ENCODE measurements at regions not wholly inside any gene's neighbourhood (a gene's known extent, or its start where the extent isn't known, plus 50 kb on each side); places are given as distances from the start of the nearest gene placed in this dataset.
A peak's percentile ranks its signal among the peaks of the same experiment; 100 is the strongest.

GRCh38 chr11:126140201-126140925, 71.1 kb downstream of the RPUSD4 start:
- ATAC-seq (peak in 3 of 4 donors; percentile 13 to 25 (median 14)), DNase-seq (no peak)
- no peaks in the 10 kb centered on the region for H3K36me3 ChIP-seq
- H3K4me3 ChIP-seq, result no peak overlapping the region
- peak overlapping the region in 2 of 12 donors; percentile 30 to 81 for H3K27ac ChIP-seq
- TF ChIP-seq CTCF (IDR thresholded peaks at IDR 0.05) (no peak), POLR2A (IDR thresholded peaks at IDR 0.05) (no peak)
- H3K27me3 ChIP-seq, result peaks cover 0 to 4% (median 0%) of the 10 kb centered on the region in 9 donors
- WGBS, 4 donors, result 48 to 54% (median 51%) methylated on average over 8 to 9 of the region's 9 CpGs
- intact Hi-C loops (cut with DNase I), result no loop called here
- H3K4me1 ChIP-seq, result peaks cover 0 to 56% (median 27%) of the 10 kb centered on the region in 12 donors
- no peaks in the 10 kb centered on the region for H3K9me3 ChIP-seq

- Histone ChIP-seq H3K4me1 (peaks cover 0 to 56% (median 27%) of the 10 kb centered on the region in 12 donors), H3K36me3 (no peaks in the 10 kb centered on the region), H3K27ac (peak overlapping the region in 5 of 12 donors; percentile 29 to 81 (median 48)), H3K27me3 (peaks cover 0 to 4% (median 0%) of the 10 kb centered on the region in 9 donors), H3K9me3 (no peaks in the 10 kb centered on the region), H3K4me3 (peak overlapping the region in 1 of 12 donors; percentile 3)
- intact Hi-C loops (cut with DNase I), result no loop called here
- peak in 3 of 4 donors; percentile 21 to 43 (median 40) for ATAC-seq
- peak in 3 of 5 donors; percentile 30 to 69 (median 47) for DNase-seq
- WGBS, 4 donors, result 40 to 49% (median 46%) methylated on average over 13 of the region's 13 CpGs
- TF ChIP-seq POLR2A (IDR thresholded peaks at IDR 0.05) (no peak), CTCF (IDR thresholded peaks at IDR 0.05) (no peak)
These were observed 72.0 kb downstream of the RPUSD4 start for GRCh38 chr11:126139111-126140091.

GRCh38 chr11:126138636-126139035, 72.8 kb downstream of the RPUSD4 start:
- 57 to 66% (median 65%) methylated on average over 6 to 7 of the region's 7 CpGs for WGBS, 4 donors
- intact Hi-C loops (cut with DNase I), result loop anchor here in 1 of 10 donors (1.0 kb wide), 1 partner anchor 22 kb away; no protein-coding TSS in a partner anchor
- TF ChIP-seq POLR2A (IDR thresholded peaks at IDR 0.05) (no peak), CTCF (IDR thresholded peaks at IDR 0.05) (no peak)
- Histone ChIP-seq H3K9me3 (no peaks in the 10 kb centered on the region), H3K36me3 (no peaks in the 10 kb centered on the region), H3K27me3 (peaks cover 0 to 4% (median 0%) of the 10 kb centered on the region in 9 donors), H3K27ac (peak overlapping the region in 1 of 12 donors; percentile 81), H3K4me3 (no peak overlapping the region), H3K4me1 (peaks cover 0 to 56% (median 27%) of the 10 kb centered on the region in 12 donors)
- DNase-seq (peak in 1 of 5 donors; percentile 35), ATAC-seq (peak in 1 of 4 donors; percentile 47)

Data from heart left ventricle (tissue), 16 donors.